Activated T-helper 2 cell treated with anti-CD3 and anti-CD28 coated beads, Interferon-gamma antibody, Interleukin-2, Interleukin-4, amounts not matched to agents 10 μg/mL and 5 μg/mL and 100 μg/mL, durations not matched to agents 14 hours and 24 hours and 36 hours (primary cell): ENCODE measurements at regions not wholly inside any gene's neighbourhood (a gene's known extent, or its start where the extent isn't known, plus 50 kb on each side); places are given as distances from the start of the nearest gene placed in this dataset.

ENCODE experiments used
- DNase-seq: peaks from one replicate; pipeline ENCODE4 v3.0.0; 2021; ENCODE audit warnings: low spot score
- H3K27ac Mint-ChIP-seq: one replicate; pipeline ENCODE4 v1.8.0; 2021; ENCODE audit warnings: mixed read lengths
- H3K27me3 Mint-ChIP-seq: one replicate; pipeline ENCODE4 v1.8.0; 2021; ENCODE audit warnings: low read depth, mixed read lengths
- H3K36me3 Mint-ChIP-seq: one replicate; pipeline ENCODE4 v1.8.0; 2021; ENCODE audit warnings: low read depth, mixed read lengths
- H3K4me1 Mint-ChIP-seq: one replicate; pipeline ENCODE4 v1.8.0; 2021; ENCODE audit warnings: low read depth, mixed read lengths
- H3K4me3 Mint-ChIP-seq: one replicate; pipeline ENCODE4 v1.8.0; 2021; ENCODE audit warnings: low read depth, mild to moderate bottlenecking, moderate library complexity, mixed read lengths
- H3K9me3 Mint-ChIP-seq: one replicate; pipeline ENCODE4 v1.8.0; 2021; ENCODE audit warnings: mixed read lengths
- intact Hi-C: fragments of 100-400 bp; cut with micrococcal nuclease; formaldehyde crosslinking; loops from one replicate; pipeline ENCODE4 v1.15.1; 2023

DNA sequence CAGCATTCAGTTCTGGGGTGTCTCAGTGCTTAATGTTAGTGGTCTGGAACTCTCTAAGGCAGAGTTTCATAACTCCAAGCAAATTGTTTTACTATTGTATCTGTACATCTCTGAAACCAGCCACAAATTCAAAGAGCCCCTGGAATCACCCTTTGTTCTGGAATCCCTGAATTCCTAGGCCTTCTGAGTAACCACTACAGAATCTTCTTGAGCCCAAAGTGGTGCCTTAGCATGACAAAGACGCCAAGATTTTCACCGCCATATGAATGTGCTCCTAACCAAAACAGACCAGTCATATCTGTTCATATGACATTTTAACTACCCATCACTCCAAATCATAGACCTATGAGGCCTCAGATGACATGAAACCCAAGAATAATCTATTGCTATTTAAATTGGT lies 668.1 kb downstream of the EPHA4 start:
- DNase-seq = no peak
- Mint-ChIP-seq H3K27me3 (no peaks in the 10 kb centered on the region), H3K4me3 (no peak overlapping the region), H3K36me3 (no peaks in the 10 kb centered on the region), H3K4me1 (no peaks in the 10 kb centered on the region), H3K9me3 (no peaks in the 10 kb centered on the region), H3K27ac (no peak overlapping the region)
- intact Hi-C loops = no loop called here

DNA sequence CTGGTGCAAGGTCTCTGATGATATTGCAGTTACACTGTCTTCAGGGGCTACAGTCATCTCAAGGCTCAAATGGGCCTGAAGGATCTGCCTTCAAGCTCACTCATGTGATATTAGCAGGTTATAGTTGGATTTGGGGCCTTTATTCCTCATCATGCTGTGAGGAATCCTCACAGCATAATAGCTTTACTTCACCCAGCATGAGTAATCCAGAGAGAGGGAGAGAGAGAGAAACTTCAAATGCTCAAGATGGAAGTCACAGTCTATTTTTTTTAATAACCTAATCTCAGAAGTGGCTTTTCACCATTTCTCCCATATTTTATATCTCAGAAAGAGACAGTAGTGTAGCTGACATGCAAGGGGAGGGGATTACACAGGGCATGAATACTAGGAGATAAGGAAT lies 658.7 kb downstream of the EPHA4 start:
- Mint-ChIP-seq H3K9me3 (no peaks in the 10 kb centered on the region), H3K27me3 (no peaks in the 10 kb centered on the region), H3K4me1 (no peaks in the 10 kb centered on the region), H3K27ac (no peak overlapping the region), H3K36me3 (no peaks in the 10 kb centered on the region), H3K4me3 (no peak overlapping the region)
- intact Hi-C loops = no loop called here
- no peak for DNase-seq

DNA sequence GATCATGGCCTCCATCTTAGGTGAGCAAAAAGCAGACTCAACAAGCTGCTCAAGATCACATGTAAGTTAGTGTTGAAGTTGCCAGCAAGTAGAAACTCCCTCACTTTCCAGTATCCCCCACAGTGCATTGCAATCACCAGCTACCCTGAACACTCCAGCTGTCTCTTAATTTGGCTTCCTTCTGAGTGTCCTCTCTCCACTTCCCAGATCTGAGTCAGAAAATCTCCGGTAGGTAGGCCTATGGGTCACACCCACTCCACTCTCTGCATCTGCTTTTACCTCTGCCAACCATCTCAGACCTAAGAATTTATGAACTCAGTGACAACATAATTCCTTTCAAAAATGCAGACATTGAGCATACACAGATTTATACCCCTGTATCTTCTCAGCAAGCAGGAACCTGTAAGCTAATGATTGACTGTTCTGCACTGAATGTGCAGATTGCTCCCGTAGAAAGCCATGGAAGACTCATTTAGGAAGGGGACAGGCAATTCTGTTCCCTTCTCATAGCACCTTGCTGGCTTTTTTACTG lies 656.9 kb downstream of the EPHA4 start:
- intact Hi-C loops = no loop called here

DNA sequence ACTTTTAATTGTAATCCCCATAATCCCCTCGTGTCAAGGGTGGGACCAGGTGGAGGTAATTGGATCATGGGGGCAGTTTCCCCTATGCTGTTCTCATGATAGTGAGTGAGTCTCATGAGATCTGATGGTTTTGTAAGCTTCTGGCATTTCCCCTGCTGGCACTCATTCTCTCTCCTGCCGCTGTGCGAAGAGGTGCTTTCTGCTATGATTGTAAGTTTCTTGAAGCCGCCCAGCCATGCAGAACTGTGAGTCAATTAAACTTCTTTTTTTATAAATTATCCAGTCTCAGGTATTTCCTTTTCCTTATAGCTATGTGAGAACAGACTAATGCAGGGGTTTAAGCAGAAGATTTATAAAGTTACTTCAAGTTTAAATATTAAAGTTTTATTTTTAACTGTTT lies 655.2 kb downstream of the EPHA4 start:
- no peak overlapping the region for H3K4me3 Mint-ChIP-seq
- H3K9me3 Mint-ChIP-seq = no peaks in the 10 kb centered on the region
- no peaks in the 10 kb centered on the region for H3K4me1 Mint-ChIP-seq
- no peaks in the 10 kb centered on the region for H3K27me3 Mint-ChIP-seq
- H3K27ac Mint-ChIP-seq = no peak overlapping the region
- no peak for DNase-seq
- intact Hi-C loops = no loop called here
- no peaks in the 10 kb centered on the region for H3K36me3 Mint-ChIP-seq

More for the DNA sequence above, 656.9 kb downstream of the EPHA4 start:
- DNase-seq = no peak
- Mint-ChIP-seq H3K36me3 (no peaks in the 10 kb centered on the region), H3K4me3 (no peak overlapping the region), H3K27ac (no peak overlapping the region), H3K9me3 (no peaks in the 10 kb centered on the region), H3K4me1 (no peaks in the 10 kb centered on the region), H3K27me3 (no peaks in the 10 kb centered on the region)

DNA sequence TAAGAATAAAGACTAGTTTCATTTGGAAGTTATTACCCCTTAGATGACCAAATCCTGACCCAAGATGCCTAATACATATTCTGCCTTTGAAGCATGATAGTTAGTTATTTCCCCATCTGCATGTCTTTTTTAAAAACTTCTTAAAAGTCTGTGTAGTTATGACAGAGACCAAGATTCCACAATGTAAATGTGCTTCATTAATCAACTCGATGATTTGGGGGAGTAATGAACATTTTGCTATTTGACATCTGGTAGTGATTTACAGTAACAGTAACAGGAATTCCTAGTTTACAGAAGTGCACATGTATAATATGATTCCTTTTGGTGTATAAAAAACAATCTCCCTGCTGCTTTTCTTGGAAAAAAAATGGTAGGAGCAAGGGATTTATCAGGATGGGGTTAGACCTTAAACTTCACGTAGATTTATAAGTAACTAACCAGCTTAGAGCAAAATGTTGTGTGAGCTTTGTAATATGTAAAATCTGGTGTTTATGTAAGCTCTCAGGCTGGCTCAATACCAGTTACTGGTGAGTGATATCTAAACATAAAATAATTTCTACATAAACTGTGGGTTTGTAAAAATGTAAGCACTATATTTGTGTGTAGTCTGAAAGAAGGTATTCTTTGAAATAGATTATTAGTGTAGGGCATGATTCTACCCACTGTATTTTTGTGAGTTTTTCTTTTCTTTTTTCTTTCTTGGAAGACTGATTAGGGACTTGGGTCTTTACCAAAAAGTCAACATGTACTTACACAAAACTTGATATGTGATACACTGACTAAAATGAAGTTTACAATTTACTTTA lies 641.6 kb downstream of the EPHA4 start:
- intact Hi-C loops = no loop called here
- peaks cover 16% of the 10 kb centered on the region for H3K9me3 Mint-ChIP-seq
- H3K4me1 Mint-ChIP-seq = no peaks in the 10 kb centered on the region
- H3K4me3 Mint-ChIP-seq = no peak overlapping the region
- H3K36me3 Mint-ChIP-seq = no peaks in the 10 kb centered on the region
- DNase-seq = no peak
- no peaks in the 10 kb centered on the region for H3K27me3 Mint-ChIP-seq
- no peak overlapping the region for H3K27ac Mint-ChIP-seq

DNA sequence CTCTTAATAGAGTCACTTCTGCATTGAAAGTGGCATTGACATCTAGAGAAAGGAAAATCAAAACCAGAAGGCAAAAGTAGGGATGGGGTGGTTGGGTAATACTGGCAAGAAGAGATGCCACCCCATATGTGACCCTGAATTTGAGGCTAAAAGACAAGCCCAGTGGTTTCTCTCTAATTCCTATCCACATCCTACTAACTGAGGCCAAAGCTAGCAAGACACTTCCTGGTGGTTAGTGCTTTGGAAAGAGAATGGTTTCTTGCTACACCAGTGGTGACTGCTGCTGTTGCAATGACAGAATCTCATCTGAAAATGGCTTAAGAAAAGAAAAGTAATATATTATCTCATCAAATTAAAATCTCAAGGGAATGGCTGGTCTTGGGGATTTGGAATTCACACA lies 640.6 kb downstream of the EPHA4 start:
- Mint-ChIP-seq H3K27me3 (no peaks in the 10 kb centered on the region), H3K9me3 (peaks cover 12% of the 10 kb centered on the region), H3K27ac (no peak overlapping the region), H3K4me1 (peaks cover 2% of the 10 kb centered on the region), H3K36me3 (no peaks in the 10 kb centered on the region), H3K4me3 (no peak overlapping the region)
- intact Hi-C loops = no loop called here
- DNase-seq = no peak

DNA sequence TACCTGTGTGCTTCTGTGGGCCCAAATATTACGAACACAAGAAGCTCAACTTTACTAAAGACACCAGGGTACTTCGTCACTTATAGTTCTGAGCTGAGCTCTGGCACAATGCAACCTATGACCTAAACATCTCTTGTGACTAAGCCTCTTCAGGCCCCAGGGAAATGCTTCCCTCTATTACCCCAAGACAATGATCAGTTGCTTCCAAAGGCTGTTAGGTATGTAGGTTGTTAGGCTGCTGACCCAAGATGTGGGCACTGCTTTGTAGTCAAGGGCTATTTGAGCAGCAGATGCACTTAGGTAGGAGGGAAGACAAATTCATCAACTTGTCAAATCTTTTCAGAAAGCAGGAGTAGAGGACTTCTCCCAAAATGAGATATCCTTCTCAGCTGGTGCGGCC lies 640.1 kb downstream of the EPHA4 start:
- Mint-ChIP-seq H3K36me3 (no peaks in the 10 kb centered on the region), H3K9me3 (peaks cover 6% of the 10 kb centered on the region), H3K4me1 (peaks cover 2% of the 10 kb centered on the region), H3K4me3 (no peak overlapping the region), H3K27ac (no peak overlapping the region), H3K27me3 (no peaks in the 10 kb centered on the region)
- intact Hi-C loops = no loop called here
- DNase-seq = no peak

DNA sequence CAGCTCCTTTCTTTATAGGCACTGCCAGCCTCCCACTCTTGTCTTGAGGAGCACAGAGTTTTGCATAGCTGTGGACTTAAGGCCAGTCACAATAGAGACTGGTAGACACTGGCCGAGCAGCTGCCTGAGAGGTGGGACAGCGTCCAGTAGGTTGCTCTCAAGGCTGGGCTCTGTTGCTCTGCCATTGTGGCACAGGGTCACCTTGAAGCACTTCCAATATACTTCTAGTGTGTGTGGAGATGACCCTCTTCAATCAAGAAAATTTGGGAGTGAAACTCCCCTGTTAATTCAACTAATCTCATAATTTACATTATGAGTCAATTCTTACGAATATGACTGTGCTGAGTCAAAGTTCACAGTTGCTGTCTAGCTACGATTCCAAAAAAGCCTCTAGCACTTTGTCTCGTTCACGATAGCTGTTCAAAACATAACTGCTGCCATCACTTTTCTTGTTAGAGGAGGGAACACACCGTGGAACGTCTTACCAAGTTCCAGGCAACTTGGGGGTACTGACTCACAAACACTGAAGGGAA lies 636.2 kb downstream of the EPHA4 start:
- Mint-ChIP-seq H3K36me3 (no peaks in the 10 kb centered on the region), H3K27me3 (no peaks in the 10 kb centered on the region), H3K9me3 (no peaks in the 10 kb centered on the region), H3K27ac (no peak overlapping the region), H3K4me1 (peaks cover 2% of the 10 kb centered on the region), H3K4me3 (no peak overlapping the region)
- DNase-seq = no peak
- intact Hi-C loops = no loop called here

DNA sequence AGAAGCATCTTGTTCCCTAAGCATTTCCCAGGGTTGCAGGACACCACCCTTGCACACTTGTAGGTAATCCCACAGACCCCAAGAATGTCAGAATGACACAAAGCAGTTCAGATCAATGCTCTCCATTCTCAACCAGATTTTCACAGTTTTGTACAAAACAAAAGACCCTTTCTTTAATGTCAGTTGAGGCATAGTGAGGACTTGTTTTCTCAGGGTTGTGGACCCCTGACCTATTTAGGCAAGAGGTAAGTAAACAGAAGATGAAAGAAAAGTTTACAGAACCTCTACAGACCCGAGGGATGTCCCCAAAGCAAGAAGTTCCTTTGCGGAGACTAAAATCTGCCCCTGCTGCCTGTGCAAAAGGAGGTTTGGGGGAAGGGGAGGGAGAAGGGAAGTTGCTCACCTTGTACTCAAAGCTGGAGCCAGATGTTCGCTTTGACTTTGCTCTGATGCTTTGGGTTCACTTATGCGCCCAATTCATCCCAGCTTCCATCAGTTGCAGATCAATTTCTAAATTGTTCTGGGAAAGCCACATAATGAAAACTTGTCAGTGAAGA lies 635.4 kb downstream of the EPHA4 start:
- intact Hi-C loops = no loop called here
- no peak for DNase-seq
- Mint-ChIP-seq H3K4me3 (no peak overlapping the region), H3K27me3 (no peaks in the 10 kb centered on the region), H3K9me3 (no peaks in the 10 kb centered on the region), H3K27ac (no peak overlapping the region), H3K36me3 (no peaks in the 10 kb centered on the region), H3K4me1 (peaks cover 2% of the 10 kb centered on the region)

DNA sequence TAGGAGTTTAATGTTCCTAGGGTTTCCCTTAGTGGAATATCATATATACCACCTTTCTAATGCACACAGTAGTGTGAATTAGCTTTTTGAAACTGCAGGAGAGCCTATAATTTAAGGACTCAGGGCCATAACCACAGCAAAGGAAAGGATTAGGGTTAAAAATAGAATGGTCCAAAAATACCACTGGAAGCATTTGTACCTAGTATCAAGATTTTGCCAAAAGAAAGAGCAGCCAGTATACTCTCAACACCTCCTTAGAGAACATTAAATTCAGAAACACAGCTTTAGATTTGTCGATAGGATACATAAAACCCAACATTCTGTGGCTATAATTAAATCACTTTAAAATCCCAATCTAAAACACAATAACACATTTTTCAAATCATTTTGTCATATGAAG lies 634.9 kb downstream of the EPHA4 start:
- Mint-ChIP-seq H3K4me3 (no peak overlapping the region), H3K36me3 (no peaks in the 10 kb centered on the region), H3K9me3 (no peaks in the 10 kb centered on the region), H3K27me3 (no peaks in the 10 kb centered on the region), H3K4me1 (peaks cover 2% of the 10 kb centered on the region), H3K27ac (no peak overlapping the region)
- DNase-seq = no peak
- intact Hi-C loops = no loop called here

DNA sequence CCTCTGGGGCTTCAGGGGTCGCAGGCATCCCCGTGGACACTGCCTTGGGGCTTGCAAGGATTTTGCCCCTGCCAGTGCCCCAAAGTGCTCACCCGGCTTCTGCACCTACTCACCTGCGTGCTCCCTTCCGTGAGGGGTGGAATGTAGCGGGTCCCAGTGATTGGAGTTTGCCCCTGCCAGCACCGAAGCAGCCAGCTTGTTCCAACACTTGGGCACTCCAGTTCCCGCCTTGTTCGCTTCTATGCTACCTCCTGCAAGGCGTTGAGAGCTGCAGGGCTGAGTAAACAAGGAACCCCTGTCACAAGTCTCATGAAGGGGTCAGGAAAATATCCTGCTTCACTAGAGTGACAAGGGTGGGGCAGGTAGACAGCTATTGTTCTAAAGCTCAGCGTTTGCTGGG lies 631.5 kb downstream of the EPHA4 start:
- intact Hi-C loops = no loop called here
- no peaks in the 10 kb centered on the region for H3K36me3 Mint-ChIP-seq
- no peak overlapping the region for H3K4me3 Mint-ChIP-seq
- no peak overlapping the region for H3K27ac Mint-ChIP-seq
- DNase-seq = no peak
- peaks cover 2% of the 10 kb centered on the region for H3K4me1 Mint-ChIP-seq
- H3K27me3 Mint-ChIP-seq = no peaks in the 10 kb centered on the region
- H3K9me3 Mint-ChIP-seq = no peaks in the 10 kb centered on the region

DNA sequence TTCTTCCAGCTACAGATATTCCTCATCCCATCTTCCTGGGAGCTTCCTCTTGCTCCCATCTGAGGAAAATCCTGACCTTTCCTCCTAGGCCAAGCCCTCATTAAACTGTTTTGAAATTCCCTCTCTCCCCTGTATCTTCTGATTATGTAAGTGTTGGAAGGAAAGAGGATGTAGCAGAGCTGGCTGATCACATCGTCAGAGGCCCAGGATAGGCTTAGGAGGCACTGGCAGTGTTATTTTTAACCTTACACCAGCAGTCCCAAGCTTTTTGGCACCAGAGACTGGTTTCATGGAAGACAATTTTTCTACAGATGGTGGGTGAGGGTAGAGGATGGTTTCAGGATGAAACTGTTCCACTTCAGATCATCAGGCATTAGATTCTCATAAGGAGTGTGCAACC lies 630.4 kb downstream of the EPHA4 start:
- Mint-ChIP-seq H3K27me3 (no peaks in the 10 kb centered on the region), H3K4me1 (no peaks in the 10 kb centered on the region), H3K4me3 (no peak overlapping the region), H3K27ac (no peak overlapping the region), H3K36me3 (no peaks in the 10 kb centered on the region), H3K9me3 (no peaks in the 10 kb centered on the region)
- intact Hi-C loops = no loop called here
- DNase-seq = no peak

DNA sequence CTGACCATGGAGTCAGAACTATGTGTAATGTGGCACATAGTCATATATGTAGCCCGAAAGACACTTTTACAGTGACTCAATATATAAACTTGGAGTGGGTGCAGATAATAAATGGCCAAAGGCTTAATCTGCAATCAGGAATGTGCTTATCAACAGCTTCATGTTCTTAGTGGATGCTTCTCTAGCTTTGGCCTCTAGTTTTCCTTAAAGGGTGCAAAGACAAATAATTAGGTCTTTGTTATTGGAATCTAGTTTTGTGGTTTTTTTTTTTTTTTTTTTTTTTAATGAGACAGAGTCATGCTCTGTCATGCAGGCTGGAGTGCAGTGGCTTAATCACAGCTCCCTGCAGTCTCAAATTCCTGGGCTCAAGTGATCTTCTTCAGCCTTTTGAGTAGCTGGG lies 625.6 kb downstream of the EPHA4 start:
- H3K27me3 Mint-ChIP-seq = no peaks in the 10 kb centered on the region
- intact Hi-C loops = no loop called here
- no peaks in the 10 kb centered on the region for H3K9me3 Mint-ChIP-seq
- no peak overlapping the region for H3K27ac Mint-ChIP-seq
- H3K36me3 Mint-ChIP-seq = no peaks in the 10 kb centered on the region
- no peaks in the 10 kb centered on the region for H3K4me1 Mint-ChIP-seq
- H3K4me3 Mint-ChIP-seq = no peak overlapping the region
- DNase-seq = no peak
